ENCODE measurements at regions not wholly inside any gene's neighbourhood (a gene's known extent, or its start where the extent isn't known, plus 50 kb on each side); places are given as distances from the start of the nearest gene placed in this dataset.

GRCh38 chr6:14811775-14812428, 434.0 kb upstream of the JARID2 start:
- Histone ChIP-seq H3K36me3 (ENCODE audit: control insufficient read depth, insufficient read depth, low read length) (no peaks in the 10 kb centered on the region), H3K4me1 (ENCODE audit: control insufficient read depth, extremely low read depth, insufficient read depth, low read length) (no peaks in the 10 kb centered on the region), H3K9me3 (ENCODE audit: control insufficient read depth, insufficient read depth, low read depth, low read length) (no peaks in the 10 kb centered on the region), H3K4me2 (ENCODE audit: extremely low read depth, insufficient read depth, low read length) (no peak overlapping the region), H3K4me3 (replicated peaks in 1 of 4; ENCODE audit: control extremely low read depth in 1 of 4, insufficient read depth in 1 of 4, low read depth in 3 of 4, low read length in 4 of 4) (no peak overlapping the region), H4K20me1 (ENCODE audit: control insufficient read depth, extremely low read depth, insufficient read depth, low read length) (no peaks in the 10 kb centered on the region), H3K27me3 (ENCODE audit: control insufficient read depth, insufficient read depth, low read length) (no peaks in the 10 kb centered on the region), H3K27ac (ENCODE audit: insufficient read depth, low read length) (no peak overlapping the region), H3K9ac (ENCODE audit: insufficient read depth, low read length) (no peak overlapping the region), H3K79me2 (ENCODE audit: control insufficient read depth, insufficient read depth, low read length) (no peaks in the 10 kb centered on the region), H2AFZ (ENCODE audit: low read length) (no peak overlapping the region)
- peak in 1 of 2 donors; percentile 90 for DNase-seq (ENCODE audit: low read depth in 2 of 2)
- TF ChIP-seq CTCF (conservative IDR thresholded peaks at IDR 0.05 in 1 of 2, IDR thresholded peaks at IDR 0.05 in 1 of 2; ENCODE audit: low read depth in 1 of 2, low read length in 2 of 2) (no peak), EZH2 (IDR thresholded peaks at IDR 0.05; ENCODE audit: low read length, missing control alignments) (no peak)

DNA sequence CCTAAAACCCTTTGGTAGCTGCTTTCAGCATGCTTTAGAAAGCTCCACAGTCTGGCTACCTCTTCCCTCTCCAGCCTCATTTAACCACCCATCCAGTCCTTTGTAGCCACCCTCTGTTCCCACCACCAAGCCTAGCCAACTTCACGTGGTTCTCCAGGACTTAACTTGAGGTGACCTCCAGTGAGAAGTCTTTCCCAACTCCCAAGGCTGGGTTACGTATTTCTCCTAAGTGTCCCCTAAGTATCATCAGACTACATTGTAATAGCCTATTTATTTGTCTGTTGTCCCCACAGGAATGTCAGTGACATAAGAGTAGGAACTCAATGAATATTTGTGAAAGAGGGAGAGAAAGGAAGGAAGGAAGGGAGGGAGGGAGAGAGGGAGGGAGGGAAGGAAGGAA, 431.9 kb upstream of the JARID2 start:
- TF ChIP-seq CTCF (conservative IDR thresholded peaks at IDR 0.05 in 1 of 2, IDR thresholded peaks at IDR 0.05 in 1 of 2; ENCODE audit: low read depth in 1 of 2, low read length in 2 of 2): no peak
- no peak for TF ChIP-seq EZH2 (IDR thresholded peaks at IDR 0.05; ENCODE audit: low read length, missing control alignments)
- no peak for DNase-seq (ENCODE audit: low read depth in 2 of 2)
- no peak overlapping the region for H3K9ac ChIP-seq (ENCODE audit: insufficient read depth, low read length)

GRCh38 chr6:14816116-14816859, 429.6 kb upstream of the JARID2 start:
- Histone ChIP-seq H4K20me1 (ENCODE audit: control insufficient read depth, extremely low read depth, insufficient read depth, low read length) (no peaks in the 10 kb centered on the region), H3K4me2 (ENCODE audit: extremely low read depth, insufficient read depth, low read length) (no peak overlapping the region), H3K36me3 (ENCODE audit: control insufficient read depth, insufficient read depth, low read length) (no peaks in the 10 kb centered on the region), H3K4me1 (ENCODE audit: control insufficient read depth, extremely low read depth, insufficient read depth, low read length) (no peaks in the 10 kb centered on the region), H3K79me2 (ENCODE audit: control insufficient read depth, insufficient read depth, low read length) (no peaks in the 10 kb centered on the region), H3K27ac (ENCODE audit: insufficient read depth, low read length) (no peak overlapping the region), H3K9ac (ENCODE audit: insufficient read depth, low read length) (no peak overlapping the region), H2AFZ (ENCODE audit: low read length) (no peak overlapping the region), H3K9me3 (ENCODE audit: control insufficient read depth, insufficient read depth, low read depth, low read length) (no peaks in the 10 kb centered on the region), H3K27me3 (ENCODE audit: control insufficient read depth, insufficient read depth, low read length) (no peaks in the 10 kb centered on the region), H3K4me3 (replicated peaks in 1 of 4; ENCODE audit: control extremely low read depth in 1 of 4, insufficient read depth in 1 of 4, low read depth in 3 of 4, low read length in 4 of 4) (no peak overlapping the region)
- DNase-seq (ENCODE audit: low read depth in 2 of 2): peak in 1 of 2 donors; percentile 65
- TF ChIP-seq EZH2 (IDR thresholded peaks at IDR 0.05; ENCODE audit: low read length, missing control alignments): no peak
- no peak for TF ChIP-seq CTCF (conservative IDR thresholded peaks at IDR 0.05 in 1 of 2, IDR thresholded peaks at IDR 0.05 in 1 of 2; ENCODE audit: low read depth in 1 of 2, low read length in 2 of 2)

More for the DNA sequence above, 431.9 kb upstream of the JARID2 start:
- Histone ChIP-seq H4K20me1 (ENCODE audit: control insufficient read depth, extremely low read depth, insufficient read depth, low read length) (no peaks in the 10 kb centered on the region), H3K9me3 (ENCODE audit: control insufficient read depth, insufficient read depth, low read depth, low read length) (no peaks in the 10 kb centered on the region), H3K36me3 (ENCODE audit: control insufficient read depth, insufficient read depth, low read length) (no peaks in the 10 kb centered on the region), H3K4me2 (ENCODE audit: extremely low read depth, insufficient read depth, low read length) (no peak overlapping the region), H3K27me3 (ENCODE audit: control insufficient read depth, insufficient read depth, low read length) (no peaks in the 10 kb centered on the region), H3K4me3 (replicated peaks in 1 of 4; ENCODE audit: control extremely low read depth in 1 of 4, insufficient read depth in 1 of 4, low read depth in 3 of 4, low read length in 4 of 4) (no peak overlapping the region), H3K79me2 (ENCODE audit: control insufficient read depth, insufficient read depth, low read length) (no peaks in the 10 kb centered on the region), H3K4me1 (ENCODE audit: control insufficient read depth, extremely low read depth, insufficient read depth, low read length) (no peaks in the 10 kb centered on the region), H2AFZ (ENCODE audit: low read length) (no peak overlapping the region), H3K27ac (ENCODE audit: insufficient read depth, low read length) (no peak overlapping the region)
